H1 (cell line): ENCODE measurements at regions not wholly inside any gene's neighbourhood (a gene's known extent, or its start where the extent isn't known, plus 50 kb on each side); places are given as distances from the start of the nearest gene placed in this dataset.

Experiments used
- CTCF ChIA-PET: fragments of 300-600 bp; sonication (Branson Sonifier 250); formaldehyde crosslinking; loops from one replicate; lab custom pipeline; 2021; ENCODE audit not compliant: partially characterized antibody; lab: Charles Lee
- POLR2A ChIA-PET: fragments of 300-600 bp; sonication (Branson Sonifier 250); formaldehyde crosslinking; loops from one replicate; lab custom pipeline; 2021; ENCODE audit warnings: inconsistent platforms; ENCODE audit not compliant: partially characterized antibody; lab: Charles Lee
- DNase-seq, 2 experiments: peaks; one replicate each; pipeline versions ENCODE4 v3.0.0 to v3.0.0-alpha.2; 2010 to 2022; ENCODE audit warnings: low spot score in 2 of 2, low read depth in 1 of 2, mixed read lengths in 1 of 2
- FAIRE-seq: peaks from 2 replicates; lab custom pipeline; 2011; peaks lifted over from hg19 to GRCh38; lab: Jason Lieb, UNC
- H2AFZ ChIP-seq: 2 replicates; pipeline ENCODE4 v1.8.1; 2012; ENCODE audit warnings: low read length, inconsistent platforms
- H2AK5ac ChIP-seq: 2 replicates; pipeline ENCODE4 v1.6.1; 2013; ENCODE audit warnings: low read depth, low read length
- H2BK120ac ChIP-seq: replicated peaks from 2 replicates; pipeline ENCODE3; 2013; ENCODE audit warnings: low read depth, low read length, inconsistent platforms
- H2BK12ac ChIP-seq: 2 replicates; pipeline ENCODE4 v1.6.1; 2013; ENCODE audit warnings: low read depth, low read length
- H2BK15ac ChIP-seq: 2 replicates; pipeline ENCODE4 v1.6.1; 2013; ENCODE audit warnings: low read length
- H2BK20ac ChIP-seq: 2 replicates; pipeline ENCODE4 v1.6.1; 2013; ENCODE audit warnings: low read length
- H2BK5ac ChIP-seq: 2 replicates; pipeline ENCODE4 v1.6.1; 2013; ENCODE audit warnings: low read depth, low read length
- H3K14ac ChIP-seq: 2 replicates; pipeline ENCODE4 v1.6.1; 2013; ENCODE audit warnings: inconsistent platforms; ENCODE audit not compliant: insufficient read length
- H3K18ac ChIP-seq: 2 replicates; pipeline ENCODE4 v1.6.1; 2013; ENCODE audit warnings: low read length; ENCODE audit errors: extremely low read depth
- H3K23ac ChIP-seq: 2 replicates; pipeline ENCODE4 v1.6.1; 2013; ENCODE audit warnings: inconsistent platforms; ENCODE audit not compliant: insufficient read length
- H3K23me2 ChIP-seq: 2 replicates; pipeline ENCODE4 v1.6.1; 2013; ENCODE audit warnings: low read depth, low read length
- H3K27ac ChIP-seq: 2 replicates; pipeline ENCODE4 v1.6.1; 2011; ENCODE audit warnings: low read depth, low read length, inconsistent platforms
- H3K27me3 ChIP-seq, 4 experiments: replicated peaks in 1 of 4; 1 replicate in 1 of 4; 2 replicates in 3 of 4; pipeline versions ENCODE4 v1.6.1 to v1.8.1; 2011 to 2013; ENCODE audit warnings: low read length in 3 of 4, mild to moderate bottlenecking in 3 of 4, inconsistent platforms in 2 of 4, mixed read lengths in 2 of 4, moderate library complexity in 1 of 4; ENCODE audit not compliant: control insufficient read depth in 3 of 4, insufficient read depth in 3 of 4; ENCODE audit errors: extremely low read depth in 1 of 4
- H3K36me3 ChIP-seq, 4 experiments: 2 replicates each; pipeline versions ENCODE4 v1.6.1 to v1.8.1; 2011 to 2013; ENCODE audit warnings: mild to moderate bottlenecking in 4 of 4, low read length in 3 of 4, moderate library complexity in 2 of 4, control low read depth in 1 of 4, inconsistent platforms in 1 of 4; ENCODE audit not compliant: insufficient read depth in 4 of 4, control insufficient read depth in 2 of 4
- H3K4ac ChIP-seq: replicated peaks from 2 replicates; pipeline ENCODE3; 2013; ENCODE audit warnings: low read length, low read depth, mixed read lengths, inconsistent platforms; ENCODE audit not compliant: insufficient read length
- H3K4me1 ChIP-seq, 4 experiments: replicated peaks in 1 of 4; 1 replicate in 1 of 4; 2 replicates in 3 of 4; pipeline versions ENCODE4 v1.6.1 to v1.8.1; 2011 to 2013; ENCODE audit warnings: low read length in 3 of 4, inconsistent platforms in 2 of 4, mixed read lengths in 1 of 4; ENCODE audit not compliant: insufficient read depth in 4 of 4, control insufficient read depth in 3 of 4
- H3K4me2 ChIP-seq, 2 experiments: 2 replicates each; pipeline versions ENCODE4 v1.6.1 to v1.8.1; 2011 to 2013; ENCODE audit warnings: low read depth in 2 of 2, low read length in 2 of 2, control low read depth in 1 of 2, inconsistent platforms in 1 of 2, mild to moderate bottlenecking in 1 of 2; ENCODE audit not compliant: insufficient read depth in 1 of 2
- H3K4me3 ChIP-seq, 4 experiments: fragments of 200-600, 300-600 bp in 1 of 4; sonication (generic), shearing (Covaris generic), sonication (Bioruptor Twin) in 1 of 4; 2 replicates each; pipeline versions ENCODE4 v1.5.1 to v1.8.1; 2011 to 2016; ENCODE audit warnings: low read length in 4 of 4, low read depth in 3 of 4, control low read depth in 2 of 4, inconsistent platforms in 2 of 4, mild to moderate bottlenecking in 2 of 4, mixed read lengths in 1 of 4, moderate library complexity in 1 of 4; ENCODE audit not compliant: insufficient read depth in 2 of 4; ENCODE audit errors: extremely low read depth in 1 of 4
- H3K56ac ChIP-seq: replicated peaks from 2 replicates; pipeline ENCODE3; 2013; ENCODE audit warnings: low read depth, mild to moderate bottlenecking, mixed read lengths, low read length, inconsistent platforms; ENCODE audit not compliant: insufficient read length
- H3K79me1 ChIP-seq: 2 replicates; pipeline ENCODE4 v1.6.1; 2013; ENCODE audit warnings: low read depth, low read length, control low read depth
- H3K79me2 ChIP-seq, 2 experiments: 2 replicates each; pipeline versions ENCODE4 v1.6.1 to v1.8.1; 2012 to 2013; ENCODE audit warnings: low read length in 2 of 2, mild to moderate bottlenecking in 2 of 2, inconsistent platforms in 1 of 2; ENCODE audit not compliant: insufficient read depth in 2 of 2, control insufficient read depth in 1 of 2
- H3K9ac ChIP-seq, 4 experiments: replicated peaks in 1 of 4; 1 replicate in 1 of 4; 2 replicates in 3 of 4; pipeline versions ENCODE4 v1.6.1 to v1.8.1; 2011 to 2013; ENCODE audit warnings: low read depth in 3 of 4, low read length in 3 of 4, control low read depth in 2 of 4, mild to moderate bottlenecking in 2 of 4, moderate library complexity in 2 of 4, inconsistent platforms in 1 of 4; ENCODE audit errors: extremely low read depth in 1 of 4
- H3K9me3 ChIP-seq, 2 experiments: 2 replicates each; pipeline versions ENCODE4 v1.6.1 to v1.8.1; 2012 to 2013; ENCODE audit warnings: mild to moderate bottlenecking in 2 of 2, moderate library complexity in 2 of 2, control low read depth in 1 of 2, inconsistent platforms in 1 of 2, low read depth in 1 of 2, low read length in 1 of 2, mixed read lengths in 1 of 2; ENCODE audit not compliant: insufficient read depth in 2 of 2
- H4K20me1 ChIP-seq, 2 experiments: replicated peaks in 1 of 2; 2 replicates each; pipeline versions ENCODE3 to v1.8.1; 2011 to 2013; ENCODE audit warnings: inconsistent platforms in 2 of 2, low read length in 2 of 2, mild to moderate bottlenecking in 1 of 2; ENCODE audit not compliant: insufficient read depth in 2 of 2, control insufficient read depth in 1 of 2
- H4K5ac ChIP-seq: 2 replicates; pipeline ENCODE4 v1.6.1; 2013; ENCODE audit warnings: low read length, low read depth, mixed read lengths, inconsistent platforms; ENCODE audit not compliant: insufficient read length
- H4K8ac ChIP-seq: 2 replicates; pipeline ENCODE4 v1.8.0; 2013; ENCODE audit warnings: mild to moderate bottlenecking, moderate library complexity, low read length, inconsistent platforms; ENCODE audit not compliant: insufficient read depth; ENCODE audit errors: extremely low read depth
- H4K91ac ChIP-seq: replicated peaks from 2 replicates; pipeline ENCODE3; 2013; ENCODE audit warnings: low read length, mixed read lengths, inconsistent platforms; ENCODE audit not compliant: insufficient read length
- CHD1 ChIP-seq: IDR thresholded peaks from 2 replicates; pipeline ENCODE4 v1.6.1; 2012; ENCODE audit warnings: low read depth, low read length, improper control_type of control experiment
- NANOG ChIP-seq: IDR thresholded peaks from 2 replicates; pipeline ENCODE4 v1.6.1; 2011; ENCODE audit warnings: low read length, low read depth, mild to moderate bottlenecking, inconsistent platforms; ENCODE audit not compliant: insufficient read depth, poor library complexity, severe bottlenecking
- POLR2A ChIP-seq, 2 experiments: IDR thresholded peaks; 1 replicate in 1 of 2; 2 replicates in 1 of 2; pipeline ENCODE4 v1.6.1; 2011; ENCODE audit warnings: low read depth in 2 of 2, low read length in 2 of 2, mild to moderate bottlenecking in 2 of 2; ENCODE audit errors: control extremely low read depth in 1 of 2
- WGBS, 2 experiments: shearing (Covaris generic) in 1 of 2; methylation state at CpG; one replicate each; pipeline versions ENCODE4 v1.1.6 to v1.1.7; 2013 to 2015; ENCODE audit warnings: low lambda C conversion rate in 2 of 2, mixed read lengths in 2 of 2, inconsistent platforms in 1 of 2, low coverage in 1 of 2, missing lambda C conversion rate in 1 of 2; ENCODE audit not compliant: insufficient replicate concordance in 2 of 2, insufficient coverage in 1 of 2, insufficient read length in 1 of 2; ENCODE audit errors: extremely low coverage in 1 of 2, missing lambda C conversion rate in 1 of 2; 5-methylcytosine and 5-hydroxymethylcytosine counted together

DNA sequence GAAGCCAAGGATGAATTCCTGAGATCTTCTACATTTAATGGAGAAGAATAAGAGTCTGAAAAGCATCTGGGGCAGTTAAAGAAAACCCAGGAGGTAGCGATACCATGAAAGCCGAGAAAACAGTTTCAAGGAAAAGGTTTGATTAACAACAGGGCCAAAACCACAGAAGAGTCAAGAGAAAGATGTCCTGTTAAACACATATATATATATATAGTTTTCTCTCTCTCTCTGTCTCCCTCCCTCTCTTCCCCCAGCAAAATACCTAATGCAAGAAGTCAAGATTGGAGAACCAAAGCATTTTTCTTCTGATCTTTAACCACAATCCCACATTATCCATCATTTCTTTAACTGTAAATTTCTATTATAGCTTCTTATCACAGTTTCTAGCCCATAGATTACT is 261.4 kb downstream of the SNX13 start:
- Histone ChIP-seq H2AFZ (no peak overlapping the region), H3K36me3 (no peaks in the 10 kb centered on the region), H3K9ac (no peak overlapping the region), H3K4me2 (no peak overlapping the region), H3K27me3 (peaks cover 0 to 1% (median 0%) of the 10 kb centered on the region in 4 experiments; a peak in 2 of 7 replicates), H3K4me3 (no peak overlapping the region), H4K20me1 (no peaks in the 10 kb centered on the region), H3K79me2 (no peaks in the 10 kb centered on the region), H4K8ac (no peak overlapping the region), H3K18ac (no peak overlapping the region), H3K56ac (no peak overlapping the region), H3K23ac (no peak overlapping the region), H2BK20ac (no peak overlapping the region), H3K23me2 (no peaks in the 10 kb centered on the region), H3K9me3 (no peaks in the 10 kb centered on the region), H4K5ac (no peak overlapping the region), H3K27ac (no peak overlapping the region), H2BK15ac (no peak overlapping the region), H2BK12ac (no peak overlapping the region), H3K4ac (no peak overlapping the region), H4K91ac (no peak overlapping the region), H3K79me1 (no peaks in the 10 kb centered on the region), H2BK120ac (no peak overlapping the region), H2AK5ac (no peak overlapping the region), H3K14ac (no peak overlapping the region), H2BK5ac (no peak overlapping the region), H3K4me1 (peaks cover 0 to 2% (median under 1%) of the 10 kb centered on the region in 4 experiments; a peak in 3 of 7 replicates)
- POLR2A ChIA-PET, result no interaction called here
- FAIRE-seq, result no peak
- DNase-seq, result no peak
- CTCF ChIA-PET, result interaction anchor here (1.0 to 3.5 kb wide), 3 partner anchors 10 to 38 kb away, joined by 3 to 23 read pairs (median 5); no protein-coding TSS in a partner anchor
- WGBS, 2 experiments, result 98% methylated on average over 2 of the region's 2 CpGs; no CpG with 5 or more reads in 1 of the 2 experiments
- TF ChIP-seq NANOG (no peak), POLR2A (IDR thresholded peaks at IDR 0.05; ENCODE audit: control extremely low read depth in 1 of 2, low read depth in 2 of 2, low read length in 2 of 2) (no peak), CHD1 (no peak)
